ENCODE measurements at regions not wholly inside any gene's neighbourhood (a gene's known extent, or its start where the extent isn't known, plus 50 kb on each side); places are given as distances from the start of the nearest gene placed in this dataset.

DNA sequence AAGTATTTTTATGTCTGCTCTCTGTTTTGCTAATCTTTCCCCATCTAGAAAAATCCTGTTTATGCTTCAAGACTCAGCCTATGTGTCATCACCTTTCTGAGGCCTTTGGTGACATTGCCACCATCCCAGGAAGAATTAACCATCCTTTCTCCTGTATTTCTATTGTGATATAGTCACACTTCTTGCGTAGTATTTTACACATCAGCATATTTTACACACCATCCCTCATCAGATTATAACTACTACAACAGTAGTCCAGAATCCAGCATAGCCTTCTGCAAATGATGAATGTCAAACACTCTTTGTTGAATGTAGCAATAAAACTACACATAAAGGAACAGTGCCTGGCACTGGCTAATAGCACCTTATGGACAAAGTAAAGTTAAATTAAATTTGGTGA is 275.3 kb upstream of the C1orf87 start (continued):
- TF ChIP-seq, protein P1, sequence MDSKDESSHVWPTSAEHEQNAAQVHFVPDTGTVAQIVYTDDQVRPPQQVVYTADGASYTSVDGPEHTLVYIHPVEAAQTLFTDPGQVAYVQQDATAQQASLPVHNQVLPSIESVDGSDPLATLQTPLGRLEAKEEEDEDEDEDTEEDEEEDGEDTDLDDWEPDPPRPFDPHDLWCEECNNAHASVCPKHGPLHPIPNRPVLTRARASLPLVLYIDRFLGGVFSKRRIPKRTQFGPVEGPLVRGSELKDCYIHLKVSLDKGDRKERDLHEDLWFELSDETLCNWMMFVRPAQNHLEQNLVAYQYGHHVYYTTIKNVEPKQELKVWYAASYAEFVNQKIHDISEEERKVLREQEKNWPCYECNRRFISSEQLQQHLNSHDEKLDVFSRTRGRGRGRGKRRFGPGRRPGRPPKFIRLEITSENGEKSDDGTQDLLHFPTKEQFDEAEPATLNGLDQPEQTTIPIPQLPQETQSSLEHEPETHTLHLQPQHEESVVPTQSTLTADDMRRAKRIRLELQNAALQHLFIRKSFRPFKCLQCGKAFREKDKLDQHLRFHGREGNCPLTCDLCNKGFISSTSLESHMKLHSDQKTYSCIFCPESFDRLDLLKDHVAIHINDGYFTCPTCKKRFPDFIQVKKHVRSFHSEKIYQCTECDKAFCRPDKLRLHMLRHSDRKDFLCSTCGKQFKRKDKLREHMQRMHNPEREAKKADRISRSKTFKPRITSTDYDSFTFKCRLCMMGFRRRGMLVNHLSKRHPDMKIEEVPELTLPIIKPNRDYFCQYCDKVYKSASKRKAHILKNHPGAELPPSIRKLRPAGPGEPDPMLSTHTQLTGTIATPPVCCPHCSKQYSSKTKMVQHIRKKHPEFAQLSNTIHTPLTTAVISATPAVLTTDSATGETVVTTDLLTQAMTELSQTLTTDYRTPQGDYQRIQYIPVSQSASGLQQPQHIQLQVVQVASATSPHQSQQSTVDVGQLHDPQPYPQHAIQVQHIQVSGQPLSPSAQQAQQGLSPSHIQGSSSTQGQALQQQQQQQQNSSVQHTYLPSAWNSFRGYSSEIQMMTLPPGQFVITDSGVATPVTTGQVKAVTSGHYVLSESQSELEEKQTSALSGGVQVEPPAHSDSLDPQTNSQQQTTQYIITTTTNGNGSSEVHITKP (tag by site-specific recombination; IDR thresholded peaks at IDR 0.05), result no peak
- no peak for TF ChIP-seq ZNF202 (tag by site-specific recombination; IDR thresholded peaks at IDR 0.05; ENCODE audit: borderline replicate concordance)

DNA sequence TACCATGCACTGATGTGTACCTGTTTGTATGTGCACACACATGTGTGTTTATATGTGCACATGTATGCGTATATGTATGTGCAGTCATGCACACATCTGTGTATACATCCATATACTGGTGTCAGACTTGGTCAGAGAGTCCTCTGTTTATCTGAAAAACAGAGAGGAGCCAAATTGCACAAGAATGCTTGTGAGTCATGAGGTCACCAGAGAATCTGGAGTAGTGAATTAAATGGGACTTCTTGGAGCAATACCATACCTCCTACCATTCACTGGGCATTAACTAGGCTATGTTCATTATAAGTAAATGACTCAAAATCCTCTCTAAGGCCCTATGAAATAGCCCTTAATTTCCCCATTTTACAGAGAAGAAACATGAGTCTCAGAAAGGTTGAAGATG is 272.1 kb upstream of the C1orf87 start:
- no peak overlapping the region for H3K4me3 ChIP-seq (ENCODE audit: low read depth, low read length)
- POLR2A ChIA-PET, result no interaction called here
- no peak overlapping the region for H3K27ac ChIP-seq (ENCODE audit: extremely low read depth, low read depth, low read length)
- H3K36me3 ChIP-seq (ENCODE audit: control insufficient read depth in 2 of 2, insufficient read depth in 1 of 2, low read length in 2 of 2), result no peaks in the 10 kb centered on the region
- H3K4me1 ChIP-seq (ENCODE audit: control insufficient read depth, insufficient read depth, low read length), result no peaks in the 10 kb centered on the region
- CTCF ChIA-PET, result no interaction called here
- no peaks in the 10 kb centered on the region for H3K9me3 ChIP-seq (ENCODE audit: control insufficient read depth, insufficient read depth, low read depth, low read length)
- TF ChIP-seq RBAK (tag by site-specific recombination; IDR thresholded peaks at IDR 0.05) (no peak), ZNF239 (tag by site-specific recombination; IDR thresholded peaks at IDR 0.05) (no peak), ZNF654 (tag by site-specific recombination; IDR thresholded peaks at IDR 0.05; ENCODE audit: low read depth) (no peak), WT1 (tag by site-specific recombination; IDR thresholded peaks at IDR 0.05) (no peak), ZNF37A (tag by site-specific recombination; IDR thresholded peaks at IDR 0.05) (no peak), ZNF416 (tag by site-specific recombination; IDR thresholded peaks at IDR 0.05) (no peak), ZNF629 (tag by site-specific recombination; IDR thresholded peaks at IDR 0.05) (no peak)
- TF ChIP-seq, protein P1 (tag by site-specific recombination; IDR thresholded peaks at IDR 0.05), result no peak

DNA sequence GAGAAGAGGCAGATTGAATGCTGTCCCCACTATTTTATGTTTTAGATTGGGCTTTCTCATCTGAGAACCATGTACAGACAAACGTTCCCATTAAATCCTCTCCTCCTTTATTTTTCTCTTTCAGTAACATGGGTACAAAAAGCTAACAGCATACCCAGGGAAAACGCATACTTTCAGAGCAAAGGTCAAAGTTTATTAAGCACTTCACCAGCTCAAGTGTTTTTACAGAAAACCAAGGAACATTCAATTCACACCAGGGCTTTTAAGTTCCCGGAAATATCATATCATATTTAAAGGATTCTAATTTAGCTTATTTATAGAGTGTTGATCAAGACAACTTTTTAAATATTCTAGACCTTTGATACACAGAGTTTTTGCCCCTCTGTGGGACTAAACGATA is 271.5 kb upstream of the C1orf87 start:
- Histone ChIP-seq H3K4me3 (ENCODE audit: low read depth, low read length) (no peak overlapping the region), H3K4me1 (ENCODE audit: control insufficient read depth, insufficient read depth, low read length) (no peaks in the 10 kb centered on the region), H3K36me3 (ENCODE audit: control insufficient read depth in 2 of 2, insufficient read depth in 1 of 2, low read length in 2 of 2) (no peaks in the 10 kb centered on the region), H3K9me3 (ENCODE audit: control insufficient read depth, insufficient read depth, low read depth, low read length) (no peaks in the 10 kb centered on the region), H3K27ac (ENCODE audit: extremely low read depth, low read depth, low read length) (no peak overlapping the region)
- POLR2A ChIA-PET, result no interaction called here
- CTCF ChIA-PET, result no interaction called here
- no peak for TF ChIP-seq WT1 (tag by site-specific recombination; IDR thresholded peaks at IDR 0.05)
- TF ChIP-seq, protein P2, sequence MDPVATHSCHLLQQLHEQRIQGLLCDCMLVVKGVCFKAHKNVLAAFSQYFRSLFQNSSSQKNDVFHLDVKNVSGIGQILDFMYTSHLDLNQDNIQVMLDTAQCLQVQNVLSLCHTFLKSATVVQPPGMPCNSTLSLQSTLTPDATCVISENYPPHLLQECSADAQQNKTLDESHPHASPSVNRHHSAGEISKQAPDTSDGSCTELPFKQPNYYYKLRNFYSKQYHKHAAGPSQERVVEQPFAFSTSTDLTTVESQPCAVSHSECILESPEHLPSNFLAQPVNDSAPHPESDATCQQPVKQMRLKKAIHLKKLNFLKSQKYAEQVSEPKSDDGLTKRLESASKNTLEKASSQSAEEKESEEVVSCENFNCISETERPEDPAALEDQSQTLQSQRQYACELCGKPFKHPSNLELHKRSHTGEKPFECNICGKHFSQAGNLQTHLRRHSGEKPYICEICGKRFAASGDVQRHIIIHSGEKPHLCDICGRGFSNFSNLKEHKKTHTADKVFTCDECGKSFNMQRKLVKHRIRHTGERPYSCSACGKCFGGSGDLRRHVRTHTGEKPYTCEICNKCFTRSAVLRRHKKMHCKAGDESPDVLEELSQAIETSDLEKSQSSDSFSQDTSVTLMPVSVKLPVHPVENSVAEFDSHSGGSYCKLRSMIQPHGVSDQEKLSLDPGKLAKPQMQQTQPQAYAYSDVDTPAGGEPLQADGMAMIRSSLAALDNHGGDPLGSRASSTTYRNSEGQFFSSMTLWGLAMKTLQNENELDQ (tag by site-specific recombination; IDR thresholded peaks at IDR 0.05; ENCODE audit: low read depth), result no peak
- TF ChIP-seq ZNF561 (tag by site-specific recombination; IDR thresholded peaks at IDR 0.05; ENCODE audit: borderline replicate concordance), result no peak
- TF ChIP-seq, protein P3, sequence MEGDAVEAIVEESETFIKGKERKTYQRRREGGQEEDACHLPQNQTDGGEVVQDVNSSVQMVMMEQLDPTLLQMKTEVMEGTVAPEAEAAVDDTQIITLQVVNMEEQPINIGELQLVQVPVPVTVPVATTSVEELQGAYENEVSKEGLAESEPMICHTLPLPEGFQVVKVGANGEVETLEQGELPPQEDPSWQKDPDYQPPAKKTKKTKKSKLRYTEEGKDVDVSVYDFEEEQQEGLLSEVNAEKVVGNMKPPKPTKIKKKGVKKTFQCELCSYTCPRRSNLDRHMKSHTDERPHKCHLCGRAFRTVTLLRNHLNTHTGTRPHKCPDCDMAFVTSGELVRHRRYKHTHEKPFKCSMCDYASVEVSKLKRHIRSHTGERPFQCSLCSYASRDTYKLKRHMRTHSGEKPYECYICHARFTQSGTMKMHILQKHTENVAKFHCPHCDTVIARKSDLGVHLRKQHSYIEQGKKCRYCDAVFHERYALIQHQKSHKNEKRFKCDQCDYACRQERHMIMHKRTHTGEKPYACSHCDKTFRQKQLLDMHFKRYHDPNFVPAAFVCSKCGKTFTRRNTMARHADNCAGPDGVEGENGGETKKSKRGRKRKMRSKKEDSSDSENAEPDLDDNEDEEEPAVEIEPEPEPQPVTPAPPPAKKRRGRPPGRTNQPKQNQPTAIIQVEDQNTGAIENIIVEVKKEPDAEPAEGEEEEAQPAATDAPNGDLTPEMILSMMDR (tag by site-specific recombination; IDR thresholded peaks at IDR 0.05), result no peak
- no peak for TF ChIP-seq ZNF211 (tag by site-specific recombination; IDR thresholded peaks at IDR 0.05; ENCODE audit: low read depth)
- TF ChIP-seq, protein P4, sequence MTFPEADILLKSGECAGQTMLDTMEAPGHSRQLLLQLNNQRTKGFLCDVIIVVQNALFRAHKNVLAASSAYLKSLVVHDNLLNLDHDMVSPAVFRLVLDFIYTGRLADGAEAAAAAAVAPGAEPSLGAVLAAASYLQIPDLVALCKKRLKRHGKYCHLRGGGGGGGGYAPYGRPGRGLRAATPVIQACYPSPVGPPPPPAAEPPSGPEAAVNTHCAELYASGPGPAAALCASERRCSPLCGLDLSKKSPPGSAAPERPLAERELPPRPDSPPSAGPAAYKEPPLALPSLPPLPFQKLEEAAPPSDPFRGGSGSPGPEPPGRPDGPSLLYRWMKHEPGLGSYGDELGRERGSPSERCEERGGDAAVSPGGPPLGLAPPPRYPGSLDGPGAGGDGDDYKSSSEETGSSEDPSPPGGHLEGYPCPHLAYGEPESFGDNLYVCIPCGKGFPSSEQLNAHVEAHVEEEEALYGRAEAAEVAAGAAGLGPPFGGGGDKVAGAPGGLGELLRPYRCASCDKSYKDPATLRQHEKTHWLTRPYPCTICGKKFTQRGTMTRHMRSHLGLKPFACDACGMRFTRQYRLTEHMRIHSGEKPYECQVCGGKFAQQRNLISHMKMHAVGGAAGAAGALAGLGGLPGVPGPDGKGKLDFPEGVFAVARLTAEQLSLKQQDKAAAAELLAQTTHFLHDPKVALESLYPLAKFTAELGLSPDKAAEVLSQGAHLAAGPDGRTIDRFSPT (tag by site-specific recombination; IDR thresholded peaks at IDR 0.05), result no peak
- TF ChIP-seq, protein P5, sequence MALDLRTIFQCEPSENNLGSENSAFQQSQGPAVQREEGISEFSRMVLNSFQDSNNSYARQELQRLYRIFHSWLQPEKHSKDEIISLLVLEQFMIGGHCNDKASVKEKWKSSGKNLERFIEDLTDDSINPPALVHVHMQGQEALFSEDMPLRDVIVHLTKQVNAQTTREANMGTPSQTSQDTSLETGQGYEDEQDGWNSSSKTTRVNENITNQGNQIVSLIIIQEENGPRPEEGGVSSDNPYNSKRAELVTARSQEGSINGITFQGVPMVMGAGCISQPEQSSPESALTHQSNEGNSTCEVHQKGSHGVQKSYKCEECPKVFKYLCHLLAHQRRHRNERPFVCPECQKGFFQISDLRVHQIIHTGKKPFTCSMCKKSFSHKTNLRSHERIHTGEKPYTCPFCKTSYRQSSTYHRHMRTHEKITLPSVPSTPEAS (tag by site-specific recombination; IDR thresholded peaks at IDR 0.05), result no peak
- TF ChIP-seq MZF1 (tag by site-specific recombination; IDR thresholded peaks at IDR 0.05; ENCODE audit: borderline replicate concordance), result no peak
- no peak for TF ChIP-seq ZNF324 (tag by site-specific recombination; IDR thresholded peaks at IDR 0.05)
- TF ChIP-seq ZNF112 (tag by site-specific recombination; IDR thresholded peaks at IDR 0.05), result no peak

All from HEK293 (cell line).